Neural cell (in vitro differentiated cells): ENCODE measurements at regions not wholly inside any gene's neighbourhood (a gene's known extent, or its start where the extent isn't known, plus 50 kb on each side); places are given as distances from the start of the nearest gene placed in this dataset.

Experiments used
- H2AFZ ChIP-seq: fragments of 200-600, 300-800 bp; sonication (generic), shearing (Covaris generic); 2 replicates; pipeline ENCODE4 v1.6.0; 2014; ENCODE audit warnings: low read depth, mild to moderate bottlenecking, antibody characterized with exemption, low read length, moderate library complexity
- H3F3A ChIP-seq: fragments of 200-600 bp; shearing (Covaris generic); 2 replicates; pipeline ENCODE4 v1.6.1; 2016; ENCODE audit warnings: mild to moderate bottlenecking, moderate library complexity, mixed read lengths, antibody characterized with exemption, low read length; ENCODE audit not compliant: insufficient read depth, poor library complexity, severe bottlenecking
- H3K27ac ChIP-seq: fragments of 200-600, 300-800 bp; sonication (generic), shearing (Covaris generic); 2 replicates; pipeline ENCODE4 v1.5.1; 2014; ENCODE audit warnings: mild to moderate bottlenecking, low read length, moderate library complexity
- H3K27me3 ChIP-seq: fragments of 300-800, 200-600 bp; sonication (generic), shearing (Covaris generic); 2 replicates; pipeline ENCODE4 v1.6.0; 2014; ENCODE audit warnings: mild to moderate bottlenecking, low read depth, low read length, moderate library complexity; ENCODE audit not compliant: insufficient read depth
- H3K36me3 ChIP-seq: fragments of 300-800, 200-600 bp; sonication (generic), shearing (Covaris generic); 2 replicates; pipeline ENCODE4 v1.5.1; 2014; ENCODE audit warnings: mild to moderate bottlenecking, antibody characterized with exemption, low read length, moderate library complexity; ENCODE audit not compliant: insufficient read depth
- H3K4me2 ChIP-seq: fragments of 300-800, 200-600 bp; sonication (generic), shearing (Covaris generic); 2 replicates; pipeline ENCODE4 v1.6.0; 2014; ENCODE audit warnings: mild to moderate bottlenecking, low read length
- H3K4me3 ChIP-seq: fragments of 300-800, 200-600 bp; sonication (generic), shearing (Covaris generic); 2 replicates; pipeline ENCODE4 v1.5.1; 2014; ENCODE audit warnings: mild to moderate bottlenecking, low read length, moderate library complexity
- H3K79me2 ChIP-seq: fragments of 200-600 bp; shearing (Covaris generic); replicated peaks from 2 replicates; pipeline ENCODE4 v1.6.0; 2014; ENCODE audit warnings: mild to moderate bottlenecking, low read length, moderate library complexity; ENCODE audit not compliant: insufficient read depth
- H3K9ac ChIP-seq: fragments of 300-800, 200-600 bp; sonication (generic), shearing (Covaris generic); 2 replicates; pipeline ENCODE4 v1.6.1; 2016; ENCODE audit warnings: mild to moderate bottlenecking, low read length, mixed read lengths
- H3K9me2 ChIP-seq: fragments of 200-600 bp; shearing (Covaris generic); 2 replicates; pipeline ENCODE4 v1.6.1; 2016; ENCODE audit warnings: mild to moderate bottlenecking, low read length, mixed read lengths; ENCODE audit not compliant: insufficient read depth
- H3K9me3 ChIP-seq: fragments of 200-600, 300-800 bp; sonication (generic), shearing (Covaris generic); 2 replicates; pipeline ENCODE4 v1.6.1; 2016; ENCODE audit warnings: mild to moderate bottlenecking, mixed run types, low read length, moderate library complexity, mixed read lengths
- H4K20me1 ChIP-seq: fragments of 200-600 bp; shearing (Covaris generic); 2 replicates; pipeline ENCODE4 v1.6.1; 2016; ENCODE audit warnings: mild to moderate bottlenecking, mixed run types; ENCODE audit not compliant: insufficient read depth
- CTCF ChIP-seq: fragments of 450-650 bp; IDR thresholded peaks from 2 replicates; pipeline ENCODE4 v1.5.1; 2014; ENCODE audit warnings: antibody characterized with exemption, mild to moderate bottlenecking, moderate library complexity; ENCODE audit not compliant: poor library complexity, severe bottlenecking
- EP300 ChIP-seq: fragments of 450-650 bp; conservative IDR thresholded peaks from 2 replicates; pipeline ENCODE4 v1.6.1; 2014; ENCODE audit warnings: antibody characterized with exemption, mild to moderate bottlenecking, moderate library complexity; ENCODE audit not compliant: poor library complexity, severe bottlenecking
- EZH2 ChIP-seq: fragments of 200-600, 300-800 bp; shearing (Covaris generic), sonication (generic); IDR thresholded peaks from 2 replicates; pipeline ENCODE4 v1.6.1; 2014; ENCODE audit warnings: antibody characterized with exemption, low read length, borderline replicate concordance, mild to moderate bottlenecking; ENCODE audit not compliant: insufficient read depth, poor library complexity, severe bottlenecking
- MXI1 ChIP-seq: fragments of 450-650 bp; conservative IDR thresholded peaks from 2 replicates; pipeline ENCODE4 v1.6.1; 2014; ENCODE audit warnings: antibody characterized with exemption, mild to moderate bottlenecking; ENCODE audit not compliant: poor library complexity, severe bottlenecking
- POLR2AphosphoS5 ChIP-seq: IDR thresholded peaks from 2 replicates; pipeline ENCODE4 v1.6.1; 2012
- RAD21 ChIP-seq: fragments of 450-650 bp; conservative IDR thresholded peaks from 2 replicates; pipeline ENCODE4 v1.6.1; 2014; ENCODE audit warnings: antibody characterized with exemption, mild to moderate bottlenecking, moderate library complexity
- REST ChIP-seq: IDR thresholded peaks from 2 replicates; pipeline ENCODE4 v1.6.1; 2012; ENCODE audit warnings: borderline replicate concordance
- SMC3 ChIP-seq: fragments of 450-650 bp; conservative IDR thresholded peaks from 2 replicates; pipeline ENCODE4 v1.6.1; 2014; ENCODE audit warnings: antibody characterized with exemption, mild to moderate bottlenecking, moderate library complexity; ENCODE audit not compliant: poor library complexity
- TAF1 ChIP-seq: IDR thresholded peaks from 2 replicates; pipeline ENCODE4 v1.6.1; 2012; ENCODE audit warnings: low read depth

DNA sequence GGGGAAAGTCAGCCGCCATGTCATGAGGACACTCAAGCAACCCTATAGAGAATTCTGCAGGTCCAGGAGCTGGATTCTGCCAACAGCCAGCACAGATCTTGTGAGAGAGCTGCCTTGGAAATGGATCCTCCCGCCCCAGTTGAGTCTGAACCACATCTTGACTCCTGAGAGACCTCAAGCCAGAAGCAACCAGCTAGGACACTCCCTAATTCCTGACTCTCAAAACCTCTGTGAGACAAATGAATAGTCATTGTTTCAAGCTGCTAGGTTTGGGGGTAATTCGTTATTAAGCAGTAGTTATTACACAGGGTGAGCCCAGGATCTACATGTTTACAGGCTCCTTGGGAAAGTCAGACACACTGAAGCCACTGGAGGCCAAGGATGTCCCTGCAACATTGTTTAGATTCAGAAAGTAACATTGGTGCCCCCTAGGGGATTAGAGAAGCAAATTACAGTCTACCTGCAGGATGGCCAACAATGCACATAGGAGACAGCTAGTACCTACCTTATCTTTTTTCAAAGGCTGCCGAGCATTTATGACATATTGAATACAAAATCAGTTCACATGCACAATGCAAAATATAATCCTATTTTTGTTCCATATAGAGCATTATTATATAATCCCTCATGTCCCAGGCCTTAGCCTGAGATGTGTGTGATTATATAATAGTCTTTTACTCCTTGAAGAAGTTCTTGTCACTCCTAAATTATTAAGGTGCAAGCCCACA, 57.9 kb upstream of the FICD start:
- no peak overlapping the region for H3K4me2 ChIP-seq
- H2AFZ ChIP-seq = no peak overlapping the region
- H3F3A ChIP-seq = no peaks in the 10 kb centered on the region
- TF ChIP-seq TAF1 = no peak
- no peak for TF ChIP-seq EZH2
- no peak for TF ChIP-seq REST
- no peak for TF ChIP-seq MXI1
- no peak for TF ChIP-seq POLR2AphosphoS5
- TF ChIP-seq EP300 = no peak
- peak; percentile 88 for TF ChIP-seq RAD21
- peak; percentile 88 for TF ChIP-seq SMC3
- peak; percentile 84 for TF ChIP-seq CTCF
- H3K9me2 ChIP-seq = no peaks in the 10 kb centered on the region
- no peaks in the 10 kb centered on the region for H3K79me2 ChIP-seq
- no peaks in the 10 kb centered on the region for H4K20me1 ChIP-seq
- no peaks in the 10 kb centered on the region for H3K27me3 ChIP-seq
- H3K27ac ChIP-seq = peak overlapping the region; percentile 1
- H3K9ac ChIP-seq = no peak overlapping the region
- H3K4me3 ChIP-seq = no peak overlapping the region
- H3K36me3 ChIP-seq = no peaks in the 10 kb centered on the region
- no peaks in the 10 kb centered on the region for H3K9me3 ChIP-seq

GRCh38 chr12:108455706-108456105, 59.4 kb upstream of the FICD start:
- TF ChIP-seq MXI1 = no peak
- TF ChIP-seq CTCF = no peak
- no peak for TF ChIP-seq TAF1
- TF ChIP-seq REST = no peak
- TF ChIP-seq EZH2 = no peak
- no peak for TF ChIP-seq RAD21
- TF ChIP-seq POLR2AphosphoS5 = no peak
- no peak for TF ChIP-seq SMC3
- no peak for TF ChIP-seq EP300
- Histone ChIP-seq H3F3A (no peaks in the 10 kb centered on the region), H4K20me1 (no peaks in the 10 kb centered on the region), H3K9ac (no peak overlapping the region), H3K9me2 (no peaks in the 10 kb centered on the region), H3K79me2 (no peaks in the 10 kb centered on the region), H3K27ac (no peak overlapping the region), H3K27me3 (no peaks in the 10 kb centered on the region), H3K9me3 (no peaks in the 10 kb centered on the region), H3K36me3 (no peaks in the 10 kb centered on the region), H2AFZ (no peak overlapping the region), H3K4me3 (no peak overlapping the region), H3K4me2 (no peak overlapping the region)
